Middle frontal gyrus (tissue), 1 donor: ENCODE measurements at regions not wholly inside any gene's neighbourhood (a gene's known extent, or its start where the extent isn't known, plus 50 kb on each side); places are given as distances from the start of the nearest gene placed in this dataset.
"Not testable (repeated sequence)": the region's sequence is repeated elsewhere in the genome, so short reads cannot be mapped to it uniquely, and the experiment has no call there.

Source experiments
- DNase-seq: peaks from one replicate; pipeline ENCODE4 v3.0.0-alpha.2; 2015; ENCODE audit warnings: low spot score; ENCODE audit errors: extremely low spot score

DNA sequence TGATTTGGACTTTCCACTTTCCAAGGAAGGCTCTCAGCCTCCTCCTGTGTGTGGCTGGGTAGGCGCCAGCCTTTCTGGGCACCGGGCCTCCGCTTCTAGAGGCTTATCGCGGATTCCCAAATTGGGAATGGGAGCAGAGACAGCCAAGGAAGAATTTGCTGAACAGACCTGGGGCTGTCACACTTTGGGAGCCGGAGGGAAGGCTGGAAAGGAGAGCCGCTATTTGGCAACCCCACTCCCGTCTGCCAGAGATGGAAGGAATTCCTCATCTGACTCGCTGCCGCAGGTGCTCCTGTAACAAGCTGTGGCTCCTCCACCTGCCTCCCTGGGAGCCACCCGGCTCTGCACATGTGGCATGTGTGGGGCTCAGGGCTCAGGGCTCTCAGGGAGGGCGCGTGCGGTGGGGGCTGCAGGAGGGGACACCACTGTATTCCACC is 50.8 kb upstream of the ECHDC3 start:
- peak; percentile 42 for DNase-seq

DNA sequence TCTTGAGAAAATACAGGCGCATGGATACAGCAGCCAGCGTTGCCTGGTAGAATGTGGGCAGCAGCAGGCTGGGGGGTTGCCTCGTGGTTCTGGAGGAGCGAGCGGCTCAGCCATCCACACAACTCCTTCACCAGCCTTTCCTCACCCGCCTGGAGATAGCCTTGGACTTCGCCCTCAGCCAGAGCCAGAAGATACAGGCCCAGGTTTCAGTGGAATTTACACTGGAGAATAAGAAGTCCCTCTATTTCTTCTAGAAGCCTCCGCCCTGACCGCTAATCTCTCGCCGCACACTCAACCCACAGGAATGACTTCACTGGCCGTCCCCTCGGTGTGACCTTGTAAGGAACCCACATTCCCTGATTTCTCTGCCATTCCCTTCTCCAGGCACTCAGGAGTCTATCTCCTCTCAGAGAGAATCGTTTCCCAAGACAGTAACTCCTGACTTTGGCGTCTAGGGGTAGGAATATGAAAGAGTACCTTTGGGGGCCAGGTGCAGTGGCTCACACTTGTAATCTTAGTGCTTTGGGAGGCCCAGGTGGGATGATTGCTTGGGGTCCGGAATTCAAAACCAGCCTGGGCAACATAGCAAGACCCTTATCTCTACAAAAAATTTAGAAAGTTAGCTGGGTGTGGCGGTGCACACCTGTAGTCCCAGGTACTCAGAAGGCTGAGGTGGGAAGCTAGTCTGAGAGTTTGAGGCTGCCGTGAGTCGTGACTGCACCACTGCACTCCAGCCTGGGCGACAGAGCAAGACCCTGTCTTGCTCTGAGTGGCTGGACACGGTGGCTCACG is 52.0 kb upstream of the ECHDC3 start:
- no peak for DNase-seq

DNA sequence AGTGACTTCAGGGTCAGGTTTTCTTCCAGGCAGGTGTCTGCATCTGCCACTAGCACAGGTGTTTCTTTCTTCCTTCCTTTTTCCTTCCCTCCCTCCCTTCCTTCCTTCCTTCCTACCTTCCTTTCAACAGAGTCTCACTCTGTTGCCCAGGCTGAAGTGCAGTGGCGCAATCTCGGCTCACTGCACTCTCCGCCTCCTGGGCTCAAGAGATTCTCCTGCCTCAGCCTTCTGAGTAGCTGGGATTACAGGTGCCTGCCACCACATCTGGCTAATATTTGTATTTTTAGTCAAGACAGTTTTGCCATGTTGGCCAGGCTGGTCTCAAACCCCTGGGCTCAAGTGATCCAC is 53.8 kb upstream of the ECHDC3 start:
- DNase-seq: not testable (repeated sequence)

DNA sequence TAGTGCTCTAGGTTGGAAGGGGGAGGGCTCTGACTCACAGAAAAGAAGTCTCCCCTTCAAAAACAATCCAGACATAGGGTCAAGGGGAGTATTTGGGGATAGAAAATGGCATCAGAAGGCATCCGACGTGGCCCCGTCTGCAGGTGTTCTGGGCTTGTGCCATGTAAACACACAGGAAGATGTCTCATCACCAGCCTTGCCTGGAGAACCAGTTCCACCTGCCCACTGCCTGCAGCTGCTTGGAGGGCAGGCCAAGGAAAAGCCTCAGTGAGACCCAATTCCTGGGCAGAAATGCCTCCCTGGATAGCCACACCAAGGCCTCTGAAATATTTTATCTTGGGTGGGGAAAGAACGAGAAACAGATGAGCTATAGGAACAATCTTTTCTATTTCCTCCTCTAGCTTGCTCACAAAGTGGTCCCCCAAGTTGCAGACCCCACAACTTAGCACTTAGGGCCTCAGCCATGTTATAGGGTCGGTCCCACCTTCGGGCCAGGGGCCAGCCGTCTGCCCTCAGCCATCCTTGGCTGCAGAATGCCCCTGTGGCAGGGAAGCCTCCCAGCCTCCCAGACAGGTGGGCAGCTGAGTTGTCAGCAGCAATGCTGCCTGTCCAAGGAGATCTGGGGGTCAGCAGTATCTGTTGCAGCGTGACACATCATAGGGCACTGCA is 54.3 kb upstream of the ECHDC3 start:
- no peak for DNase-seq

DNA sequence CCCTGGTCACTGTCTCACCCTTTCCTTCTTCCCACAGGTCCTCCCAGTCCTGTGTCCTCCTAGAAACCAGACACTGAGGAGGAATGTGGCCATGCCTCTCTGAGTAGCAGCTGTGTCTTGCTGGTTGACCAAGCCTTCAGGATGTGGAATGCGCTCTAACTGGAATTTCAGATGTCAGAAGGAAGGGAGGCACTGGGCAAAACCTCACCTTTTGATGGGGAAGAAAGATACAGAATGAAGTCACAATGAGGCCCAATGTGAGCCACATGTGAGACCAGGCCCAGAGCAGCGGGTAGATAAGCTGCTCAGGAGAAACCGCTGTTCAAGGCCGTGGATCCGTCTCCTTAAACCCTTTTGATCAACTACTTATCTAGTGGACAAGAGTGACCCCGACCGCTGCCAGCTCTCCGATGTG is 54.8 kb upstream of the ECHDC3 start:
- DNase-seq: no peak

DNA sequence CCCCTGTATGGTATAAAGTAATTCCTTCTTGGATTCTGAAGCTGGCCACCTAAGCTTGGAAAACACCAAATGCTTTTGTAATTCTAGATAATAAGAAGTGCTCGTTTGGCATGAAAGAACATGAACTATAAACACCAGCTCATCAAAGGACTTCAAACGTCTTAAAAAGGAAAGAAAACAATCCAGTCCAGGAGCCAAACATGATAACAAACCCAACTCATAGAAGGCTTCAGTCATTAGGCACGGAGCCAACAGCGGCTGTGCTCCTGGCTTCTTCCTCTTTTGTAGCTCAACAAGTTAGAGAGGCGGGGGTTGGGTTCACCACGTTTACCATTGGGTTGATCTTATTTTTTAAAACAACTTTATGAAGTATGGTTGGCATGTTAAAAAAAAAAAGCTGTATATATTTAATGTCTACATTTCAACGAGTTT is 56.4 kb upstream of the ECHDC3 start:
- no peak for DNase-seq

DNA sequence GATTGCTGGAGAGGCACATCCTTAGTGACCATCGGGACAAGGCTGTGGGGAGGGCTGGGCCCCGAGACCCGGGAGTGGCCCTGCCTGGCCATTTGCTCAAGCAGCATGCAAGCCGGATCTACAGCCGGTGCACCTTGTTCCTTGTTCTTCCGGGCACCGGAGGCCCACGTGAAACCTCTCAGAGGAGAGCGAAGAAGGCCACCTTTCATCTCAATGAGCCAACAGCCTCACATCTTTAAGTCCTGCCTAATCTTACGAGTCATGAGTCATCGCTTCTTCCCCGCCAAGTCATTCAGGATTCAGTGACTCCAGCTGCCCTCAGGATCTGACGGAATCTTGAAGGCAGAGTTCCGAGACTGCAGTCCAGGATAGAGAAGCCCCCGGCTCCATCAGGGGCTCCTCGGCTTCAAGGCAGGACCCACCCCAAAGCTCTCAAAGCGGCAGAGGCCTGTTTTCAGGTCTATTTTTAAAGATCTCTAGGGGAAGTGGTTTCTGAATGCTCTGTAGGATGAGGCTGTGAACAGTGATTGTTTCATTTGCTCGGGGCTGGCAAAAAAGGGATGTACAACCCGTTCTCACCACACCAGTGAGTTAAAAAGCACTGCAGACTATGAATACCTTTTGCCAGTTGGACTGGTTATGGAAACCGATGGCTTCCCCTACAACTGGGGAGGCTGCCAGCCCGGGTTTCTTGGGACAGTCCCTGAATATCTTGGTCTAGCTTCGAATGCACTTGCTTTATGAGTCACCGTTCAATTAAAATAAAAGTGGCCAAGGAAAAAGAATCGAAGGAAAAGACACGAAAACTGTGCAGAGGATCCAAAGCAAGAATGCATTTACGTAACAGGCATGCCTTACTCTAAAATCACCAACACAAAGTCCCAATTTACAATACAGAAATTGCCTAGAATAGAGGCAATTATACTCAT is 57.2 kb upstream of the ECHDC3 start:
- peak; percentile 72 for DNase-seq

DNA sequence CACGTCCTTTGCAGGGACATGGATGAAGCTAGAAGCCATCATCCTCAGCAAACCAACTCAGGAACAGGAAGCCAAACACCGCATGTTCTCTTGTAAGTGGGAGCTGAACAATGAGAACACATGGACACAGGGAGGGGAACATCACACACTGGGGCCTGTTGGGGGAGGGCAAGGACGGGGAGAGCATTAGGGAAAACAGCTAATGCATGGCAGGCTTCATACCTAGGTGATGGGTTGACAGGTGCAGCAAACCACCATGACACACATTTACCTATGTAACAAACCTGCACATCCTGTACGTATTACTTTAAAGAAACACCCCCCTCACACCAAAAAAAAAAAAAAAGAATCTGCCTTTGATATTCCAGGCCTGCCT is 57.9 kb upstream of the ECHDC3 start:
- not testable (repeated sequence) for DNase-seq

DNA sequence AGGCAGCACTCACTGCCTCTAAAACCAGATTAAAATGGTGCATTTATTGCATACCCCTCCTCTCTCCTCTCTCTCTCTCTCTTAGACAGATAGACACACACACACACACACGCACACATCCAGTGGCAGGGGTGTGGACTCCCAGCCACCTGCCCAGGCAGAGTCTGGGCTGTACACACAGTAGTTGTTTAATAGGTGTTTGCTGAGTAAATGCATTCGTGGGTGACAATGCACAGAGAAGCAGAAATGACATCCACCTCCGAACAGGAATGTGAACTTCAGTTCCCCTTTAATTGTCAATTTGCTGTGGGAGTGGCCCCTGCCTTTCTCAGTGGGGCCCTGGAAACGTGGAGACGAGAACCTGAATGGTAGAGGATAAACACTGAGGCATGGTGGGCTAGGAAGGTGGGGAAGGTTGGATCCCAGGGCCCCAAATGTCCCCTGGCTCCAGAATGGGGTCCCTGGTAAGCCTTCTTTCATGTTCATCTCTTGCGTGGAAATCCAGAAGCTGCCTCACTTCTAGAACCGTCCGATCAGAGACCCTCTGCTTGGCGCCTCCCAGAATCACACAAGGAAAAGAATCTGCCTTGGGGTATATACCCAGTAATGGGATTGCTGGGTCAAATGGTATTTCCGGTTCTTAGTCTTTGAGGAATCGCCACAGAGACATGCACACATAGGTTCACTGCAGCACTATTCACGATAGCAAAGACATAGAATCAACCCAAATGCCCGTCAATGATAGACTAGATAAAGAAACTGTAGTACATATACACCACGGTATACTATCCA is 58.5 kb upstream of the ECHDC3 start:
- no peak for DNase-seq

DNA sequence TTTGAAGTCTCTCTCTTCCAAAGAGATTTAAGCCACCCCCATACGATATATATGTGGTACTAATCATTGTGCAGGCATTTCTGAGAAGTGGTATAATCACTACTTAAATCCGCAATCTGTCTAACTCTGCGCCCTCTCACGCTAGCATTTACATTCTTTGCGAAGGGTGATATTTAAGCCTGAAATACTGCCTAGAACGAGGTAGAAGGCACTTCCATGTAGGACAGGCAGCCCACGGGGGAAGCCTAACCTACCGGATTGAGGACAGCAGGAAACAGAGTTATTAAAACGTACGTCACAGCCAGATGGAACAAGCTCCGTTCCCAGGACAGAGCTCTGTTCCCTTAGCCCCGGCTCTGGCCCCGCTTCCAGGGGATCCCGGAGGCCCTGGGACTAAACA is 59.3 kb upstream of the ECHDC3 start:
- DNase-seq: no peak

DNA sequence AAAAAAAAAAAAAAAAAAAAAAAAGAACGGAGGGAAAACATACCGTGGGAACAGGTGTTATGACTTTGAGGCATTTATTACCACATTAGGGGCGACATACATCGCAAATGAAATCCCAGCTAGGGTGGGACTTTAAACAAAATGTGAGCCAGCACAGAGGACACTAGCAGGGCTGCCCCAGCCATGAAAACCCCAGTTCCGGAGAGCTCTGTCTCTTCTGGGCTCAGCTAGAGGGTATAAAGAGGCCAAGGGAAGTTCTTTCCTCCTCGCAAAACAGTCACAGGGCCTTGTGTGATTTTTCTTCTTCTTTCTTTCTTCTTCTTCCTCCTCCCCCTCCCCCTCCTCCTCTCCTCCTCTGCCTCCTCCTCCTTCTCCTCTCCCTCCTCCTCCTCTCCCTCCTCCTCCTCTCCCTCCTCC is 59.9 kb upstream of the ECHDC3 start:
- no peak for DNase-seq

DNA sequence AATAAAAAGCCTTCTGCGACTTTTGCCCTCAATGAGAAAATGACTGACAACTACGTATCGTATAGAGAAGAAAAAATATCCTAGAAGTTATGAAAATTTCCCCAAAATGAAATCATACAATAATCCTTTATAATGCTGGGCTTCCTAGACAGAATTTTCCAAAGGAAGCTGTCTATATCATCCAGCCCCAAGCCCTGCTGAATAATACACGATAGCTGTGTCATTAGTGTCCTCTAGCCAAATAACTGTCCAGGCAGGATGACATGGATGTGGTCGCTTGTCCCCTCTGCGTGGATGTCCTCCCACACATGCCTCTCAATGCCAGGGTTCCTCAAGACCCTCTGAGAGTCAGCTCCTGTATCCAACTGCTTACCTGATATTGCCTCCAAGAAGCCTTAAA is 61.7 kb upstream of the ECHDC3 start:
- no peak for DNase-seq

DNA sequence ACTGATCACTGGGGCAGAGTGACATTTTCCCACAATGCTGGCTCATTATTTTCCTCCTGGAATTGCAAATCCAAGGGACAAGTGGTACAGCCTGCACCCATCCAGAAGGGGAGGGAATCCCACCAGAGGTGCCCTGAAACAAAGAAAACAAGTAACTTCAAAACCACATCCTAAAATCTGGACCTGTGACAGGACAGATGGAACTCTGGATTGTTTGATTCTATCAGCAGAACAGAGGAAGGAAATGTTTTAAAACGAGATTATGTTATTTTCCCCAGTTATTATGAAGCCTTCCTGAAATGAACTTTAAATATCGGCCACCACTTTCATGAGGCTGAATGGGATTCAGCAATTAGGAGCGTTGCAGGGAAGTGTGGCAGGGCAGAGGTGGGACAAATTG is 62.2 kb upstream of the ECHDC3 start:
- no peak for DNase-seq

DNA sequence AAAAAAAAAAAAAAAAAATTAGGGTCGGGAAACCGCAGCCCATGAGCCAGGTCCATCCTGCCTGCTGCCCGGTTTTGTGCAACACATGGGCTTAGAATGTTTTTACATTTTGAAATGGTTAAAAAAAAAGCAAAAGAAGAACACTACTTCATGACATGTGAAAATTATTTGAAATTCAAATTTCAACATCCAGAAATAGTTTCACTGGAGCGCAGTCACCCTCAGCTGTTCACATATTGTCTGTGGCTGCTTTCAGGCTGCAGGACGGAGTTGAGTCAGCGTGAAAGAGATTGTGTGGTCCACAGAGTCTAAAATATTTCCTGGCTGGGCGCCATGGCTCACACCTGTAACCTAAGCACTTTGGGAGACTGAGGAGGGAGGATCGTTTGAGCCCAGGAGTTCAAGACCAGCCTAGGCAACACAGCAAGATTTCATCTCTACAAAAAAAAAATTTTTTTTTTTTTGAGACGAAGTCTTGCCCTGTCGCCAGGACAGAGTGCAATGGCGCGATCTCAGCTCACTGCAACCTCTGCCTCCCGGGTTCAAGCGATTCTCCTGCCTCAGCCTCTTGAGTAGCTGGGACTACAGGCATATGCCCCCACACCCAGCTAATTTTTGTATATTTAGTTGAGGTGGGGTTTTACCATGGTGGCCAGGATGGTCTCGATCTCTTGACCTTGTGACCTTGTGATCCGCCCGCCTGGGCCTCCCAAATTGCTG is 63.9 kb upstream of the ECHDC3 start:
- DNase-seq: peak; percentile 36

DNA sequence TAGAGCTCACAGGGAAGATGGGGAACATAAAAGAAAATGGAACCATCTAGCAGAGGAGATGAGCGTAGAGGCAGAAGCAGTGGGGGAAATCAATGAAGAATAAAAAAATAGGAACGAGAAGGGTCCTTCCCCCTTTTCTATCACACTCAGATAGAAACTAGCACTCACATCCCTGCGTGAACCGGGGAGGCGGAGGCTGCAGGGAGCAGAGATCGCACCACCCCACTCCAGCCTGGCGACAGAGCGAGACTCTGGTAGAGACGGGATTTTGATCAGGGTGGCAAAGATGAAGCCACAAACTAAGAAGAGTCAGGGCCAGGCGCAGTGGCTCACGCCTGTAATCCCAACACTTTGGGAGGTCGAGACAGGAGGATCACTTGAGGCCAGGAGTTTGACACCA is 64.7 kb upstream of the ECHDC3 start:
- no peak for DNase-seq

DNA sequence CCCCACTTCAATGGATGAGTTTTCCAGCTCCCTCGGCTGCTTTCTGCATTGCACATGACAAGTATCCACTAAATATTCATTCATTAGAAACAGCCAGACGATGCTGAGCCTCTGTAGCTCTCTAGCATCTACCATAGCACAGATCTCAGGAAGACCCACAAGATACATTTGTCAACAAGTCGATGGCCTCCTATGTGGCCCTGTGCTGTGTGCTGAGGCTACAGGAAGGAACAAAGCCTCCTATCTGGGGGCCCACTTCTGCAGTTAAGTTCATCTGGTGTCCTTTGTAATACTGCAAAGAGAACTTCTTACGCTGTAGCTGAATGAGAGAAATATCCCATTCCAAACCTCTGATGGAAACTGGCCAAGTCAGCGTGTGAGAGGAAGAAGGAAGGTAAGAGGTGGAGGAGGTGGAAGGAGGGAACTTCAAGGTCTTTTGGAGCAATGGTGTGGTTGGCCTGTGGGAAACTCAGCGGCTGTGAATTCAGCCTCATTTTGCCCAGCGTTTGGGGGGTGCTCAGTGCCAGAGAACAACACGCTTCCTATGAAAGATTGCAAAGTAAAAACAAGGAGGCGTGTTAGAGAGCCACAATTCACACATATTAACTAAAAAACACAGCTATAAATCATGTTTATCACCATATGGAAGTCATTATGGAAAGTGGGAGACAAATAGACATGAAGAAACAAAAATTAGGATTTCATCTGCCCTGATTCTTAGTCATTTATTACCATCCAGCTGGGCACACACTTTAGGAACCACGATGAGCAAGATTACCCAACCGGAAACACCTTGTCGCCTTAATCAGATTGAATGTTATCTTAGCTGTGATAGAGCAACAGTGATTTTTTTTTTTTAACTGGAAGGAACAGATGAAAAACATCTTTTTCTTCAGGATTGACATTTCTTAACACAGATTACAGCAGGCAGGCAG is 62.2 kb upstream of the USP6NL start:
- DNase-seq: no peak

DNA sequence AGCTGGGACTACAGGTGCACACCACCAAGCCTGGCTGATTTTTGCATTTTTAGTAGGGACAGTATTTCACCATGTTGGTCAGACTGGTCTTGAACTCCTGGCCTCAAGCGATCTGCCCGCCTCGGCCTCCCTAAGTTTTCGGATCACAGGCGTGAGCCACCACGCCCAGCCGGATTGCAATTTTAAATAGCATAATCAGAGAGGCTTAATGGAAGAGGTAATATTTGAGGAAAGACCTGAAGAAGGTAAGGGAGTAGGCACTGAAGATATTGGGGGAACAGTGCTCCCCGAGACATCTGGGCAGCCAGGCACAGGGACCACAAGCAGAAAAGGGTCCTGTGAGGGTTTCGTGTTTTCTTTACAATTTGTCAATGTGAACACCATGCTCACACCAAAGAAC is 61.4 kb upstream of the USP6NL start:
- no peak for DNase-seq

DNA sequence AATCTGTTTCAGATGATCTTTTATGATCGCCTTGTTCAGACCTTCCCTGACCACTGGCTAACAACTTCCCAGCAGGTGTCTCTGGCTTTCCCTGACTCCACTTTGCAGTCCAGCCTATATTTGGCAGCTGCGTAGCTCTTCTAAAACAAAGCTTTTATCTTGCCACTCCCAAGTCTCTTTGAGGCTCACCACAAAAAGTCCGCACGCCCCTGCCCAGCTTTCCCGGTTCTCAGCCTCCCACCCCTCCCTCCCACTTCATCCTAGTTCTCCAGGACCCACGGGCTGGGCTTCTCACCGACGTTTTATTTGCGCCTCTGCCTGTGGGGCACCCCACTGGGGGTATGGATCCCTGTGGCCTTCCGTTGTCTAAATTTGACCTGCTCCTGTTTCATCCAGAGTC is 58.9 kb upstream of the USP6NL start:
- DNase-seq: no peak

DNA sequence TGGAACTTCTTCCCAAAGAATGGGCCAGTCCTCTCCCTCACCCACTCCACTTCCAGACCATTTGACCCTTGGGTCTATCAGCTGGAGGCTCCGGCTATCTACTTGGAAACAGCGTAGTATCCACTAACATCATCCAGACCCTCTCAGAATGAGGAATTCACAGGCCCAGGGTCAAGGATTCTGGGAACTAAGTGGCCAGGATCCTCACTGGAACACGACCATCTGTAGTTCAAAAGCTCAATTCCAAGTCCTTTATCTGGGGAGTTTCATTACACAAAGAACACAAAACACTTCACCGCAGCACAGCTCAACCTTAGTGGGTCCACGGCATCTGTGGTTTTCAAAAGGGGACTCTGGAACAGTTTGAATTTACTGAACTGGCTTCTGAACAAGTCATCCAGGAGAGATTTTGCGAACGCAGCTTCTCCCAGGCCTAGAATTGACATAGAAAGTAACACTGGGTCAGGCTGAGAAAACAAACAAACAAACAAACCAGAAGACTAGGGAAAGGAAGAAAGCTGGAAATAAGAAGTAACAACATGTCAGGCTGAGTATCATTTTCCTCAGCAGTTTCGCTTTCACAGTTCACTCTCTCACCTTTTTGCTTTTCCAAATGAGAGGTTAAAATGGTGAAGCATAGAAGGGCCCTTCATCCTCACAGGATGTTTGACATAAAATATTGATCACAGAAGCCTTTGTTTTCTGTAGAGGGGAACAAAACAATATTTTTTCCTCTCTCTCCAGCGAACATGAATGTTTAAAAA is 57.6 kb upstream of the USP6NL start:
- DNase-seq: no peak
